IPS DF 6.9 (cell line): ENCODE measurements at regions not wholly inside any gene's neighbourhood (a gene's known extent, or its start where the extent isn't known, plus 50 kb on each side); places are given as distances from the start of the nearest gene placed in this dataset.
"Not testable (repeated sequence)": the region's sequence is repeated elsewhere in the genome, so short reads cannot be mapped to it uniquely, and the experiment has no call there.

Experiments
- DNase-seq: peaks from one replicate; pipeline ENCODE4 v3.0.0-alpha.2; 2013; ENCODE audit warnings: low read depth, low spot score
- H3K27ac ChIP-seq: one replicate; pipeline ENCODE4 v1.5.1; 2013; ENCODE audit warnings: low read length, control low read depth
- H3K27me3 ChIP-seq: 2 replicates; pipeline ENCODE4 v1.6.1; 2013; ENCODE audit warnings: mild to moderate bottlenecking, low read length; ENCODE audit not compliant: control insufficient read depth, insufficient read depth
- H3K36me3 ChIP-seq: 2 replicates; pipeline ENCODE4 v1.6.1; 2013; ENCODE audit warnings: low read length; ENCODE audit not compliant: control insufficient read depth, insufficient read depth
- H3K4me1 ChIP-seq: 2 replicates; pipeline ENCODE4 v1.6.1; 2013; ENCODE audit warnings: low read length; ENCODE audit not compliant: control insufficient read depth, insufficient read depth
- H3K4me3 ChIP-seq: 2 replicates; pipeline ENCODE4 v1.5.1; 2013; ENCODE audit warnings: mild to moderate bottlenecking, low read length
- H3K9me3 ChIP-seq: 2 replicates; pipeline ENCODE4 v1.6.1; 2013; ENCODE audit warnings: low read length, inconsistent platforms; ENCODE audit not compliant: control insufficient read depth, insufficient read depth
- WGBS: extraction: QIAGEN DNeasy Blood & Tissue Kit; methylation state at CpG from one replicate; pipeline ENCODE4 v1.1.7; 2013; ENCODE audit warnings: mixed read lengths, missing lambda C conversion rate; ENCODE audit not compliant: insufficient read length, insufficient coverage; 5-methylcytosine and 5-hydroxymethylcytosine counted together

DNA sequence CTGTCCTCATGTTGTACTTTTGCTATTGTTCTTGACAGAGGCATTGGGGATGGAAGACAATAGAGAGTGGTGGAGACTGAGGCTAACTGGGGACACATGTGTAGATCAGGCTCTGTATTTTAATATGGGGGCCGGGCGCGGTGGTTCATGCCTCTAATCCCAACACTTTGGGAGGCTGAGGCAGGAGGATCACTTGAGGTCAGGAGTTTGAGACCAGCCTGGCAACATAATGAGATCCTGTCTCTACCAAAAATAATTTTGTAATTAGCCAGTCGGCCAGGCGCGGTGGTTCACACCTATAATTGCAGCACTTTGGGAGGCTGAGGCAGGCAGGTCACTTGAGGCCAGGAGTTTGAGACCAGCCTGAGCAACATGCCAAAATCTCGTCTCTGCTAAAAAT lies 72.5 kb upstream of the FOXK1 start:
- not testable (repeated sequence) for H3K9me3 ChIP-seq, H3K27ac ChIP-seq, H3K4me1 ChIP-seq, DNase-seq, H3K36me3 ChIP-seq, H3K27me3 ChIP-seq, H3K4me3 ChIP-seq
- WGBS, result no CpG with 5 or more reads among the region's 7 CpGs

DNA sequence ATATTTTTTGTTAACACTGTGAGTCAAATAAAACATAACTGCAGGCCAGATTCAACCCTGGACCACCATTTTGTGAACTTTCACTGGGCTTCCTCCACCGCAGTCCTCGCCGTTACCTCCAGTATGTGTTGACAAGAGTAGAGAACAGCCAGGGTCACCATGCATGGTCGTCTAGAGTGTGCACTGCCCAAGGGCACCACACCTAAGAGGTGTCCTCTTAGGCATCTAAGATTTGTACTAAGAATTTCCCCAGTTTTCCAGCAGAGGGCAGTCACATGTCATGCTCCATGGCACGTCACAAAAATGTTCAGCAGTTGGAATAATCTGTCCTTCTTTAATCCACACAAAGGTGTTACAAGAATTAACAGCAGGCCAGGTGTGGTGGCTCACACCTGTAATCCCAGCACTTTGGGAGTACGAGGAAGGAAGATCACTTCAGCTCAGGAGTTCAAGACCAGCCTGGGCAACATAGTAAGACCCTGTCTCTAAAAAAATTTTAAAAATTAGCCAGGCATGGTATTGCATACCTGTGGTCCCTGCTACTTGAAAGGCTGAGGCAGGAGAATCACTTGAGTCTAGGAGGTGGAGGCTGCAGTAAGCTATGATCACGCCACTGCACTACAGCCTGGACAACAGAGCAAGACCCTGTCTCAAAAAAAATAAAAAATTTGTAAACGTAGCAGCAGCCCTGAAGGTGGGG lies 71.2 kb upstream of the FOXK1 start:
- DNase-seq, result no peak
- WGBS, result no CpG with 5 or more reads among the region's 8 CpGs

DNA sequence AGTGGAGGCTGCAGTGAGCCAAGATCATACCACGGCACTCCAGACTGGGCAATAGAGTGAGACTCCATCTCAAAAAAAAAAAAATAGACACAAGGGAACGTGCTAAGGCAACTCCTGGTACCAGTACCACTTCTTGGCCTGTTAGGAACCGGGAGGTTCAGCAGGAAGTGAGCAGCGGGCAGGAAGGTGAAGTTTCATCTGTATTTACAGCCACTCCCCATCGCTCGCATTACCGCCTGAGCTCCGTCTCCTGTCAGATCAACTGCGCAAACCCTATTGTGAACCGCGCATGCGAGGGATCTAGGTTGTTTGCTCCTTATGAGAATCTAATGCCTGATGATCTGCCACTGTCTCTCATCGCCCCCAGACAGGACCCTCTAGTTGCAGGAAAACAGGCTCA lies 69.9 kb upstream of the FOXK1 start:
- WGBS, result no CpG with 5 or more reads among the region's 13 CpGs
- H3K4me1 ChIP-seq, result no peaks in the 10 kb centered on the region

More for the DNA sequence above, 71.2 kb upstream of the FOXK1 start:
- H3K9me3 ChIP-seq, result peaks cover 2% of the 10 kb centered on the region
- no peaks in the 10 kb centered on the region for H3K36me3 ChIP-seq
- H3K27me3 ChIP-seq, result no peaks in the 10 kb centered on the region
- no peak overlapping the region for H3K27ac ChIP-seq
- no peak overlapping the region for H3K4me3 ChIP-seq
- no peaks in the 10 kb centered on the region for H3K4me1 ChIP-seq

DNA sequence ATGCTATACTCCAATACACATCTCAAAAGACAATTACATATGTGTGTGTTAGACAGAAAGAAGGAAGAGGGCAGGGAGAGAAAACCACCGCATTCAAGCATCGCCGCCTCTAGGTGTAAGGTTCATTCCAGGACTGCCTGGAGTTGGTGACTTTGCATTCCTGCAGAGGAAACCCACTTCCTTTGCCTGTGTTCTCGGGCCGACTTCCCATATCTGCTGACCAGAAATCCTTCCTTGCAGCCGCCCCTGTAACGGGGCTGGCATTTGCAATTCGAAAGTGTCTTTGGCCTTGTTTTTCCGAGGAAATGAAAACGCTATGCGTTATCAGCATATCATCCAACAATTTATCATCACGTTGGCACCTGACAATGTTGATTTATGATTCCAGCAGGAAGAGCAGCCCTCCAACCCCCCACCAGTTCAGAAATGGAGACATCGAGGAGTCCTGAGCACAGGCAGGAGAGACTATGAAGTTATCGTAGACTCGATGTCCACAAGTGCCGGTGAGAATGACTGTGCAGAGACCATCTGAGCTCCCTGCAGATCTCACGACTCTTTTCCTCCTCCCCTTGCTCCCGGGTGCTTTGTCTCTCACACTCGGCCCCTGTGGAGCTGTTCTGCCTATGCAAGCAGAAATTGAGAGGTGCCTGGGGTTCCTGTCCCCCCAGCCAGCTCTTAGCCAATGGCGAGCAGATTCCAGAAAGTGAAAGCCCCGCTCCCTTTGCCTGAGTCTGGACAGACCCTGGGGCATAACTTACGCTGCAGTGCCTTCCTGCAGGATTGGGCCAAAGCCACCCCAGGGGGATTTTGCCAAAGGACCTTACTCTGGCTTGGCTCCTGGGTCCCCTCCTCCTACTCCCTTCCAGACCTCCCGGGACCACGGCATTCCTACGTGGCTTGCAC lies 68.9 kb upstream of the FOXK1 start:
- DNase-seq, result no peak
- no peaks in the 10 kb centered on the region for H3K27me3 ChIP-seq
- no peaks in the 10 kb centered on the region for H3K4me1 ChIP-seq
- no CpG with 5 or more reads among the region's 25 CpGs for WGBS
- no peak overlapping the region for H3K27ac ChIP-seq
- no peak overlapping the region for H3K4me3 ChIP-seq
- peaks cover 2% of the 10 kb centered on the region for H3K9me3 ChIP-seq
- H3K36me3 ChIP-seq, result no peaks in the 10 kb centered on the region

More for the DNA sequence above, 69.9 kb upstream of the FOXK1 start:
- Histone ChIP-seq H3K27ac (no peak overlapping the region), H3K27me3 (no peaks in the 10 kb centered on the region), H3K4me3 (no peak overlapping the region), H3K36me3 (no peaks in the 10 kb centered on the region), H3K9me3 (peaks cover 2% of the 10 kb centered on the region)
- no peak for DNase-seq

DNA sequence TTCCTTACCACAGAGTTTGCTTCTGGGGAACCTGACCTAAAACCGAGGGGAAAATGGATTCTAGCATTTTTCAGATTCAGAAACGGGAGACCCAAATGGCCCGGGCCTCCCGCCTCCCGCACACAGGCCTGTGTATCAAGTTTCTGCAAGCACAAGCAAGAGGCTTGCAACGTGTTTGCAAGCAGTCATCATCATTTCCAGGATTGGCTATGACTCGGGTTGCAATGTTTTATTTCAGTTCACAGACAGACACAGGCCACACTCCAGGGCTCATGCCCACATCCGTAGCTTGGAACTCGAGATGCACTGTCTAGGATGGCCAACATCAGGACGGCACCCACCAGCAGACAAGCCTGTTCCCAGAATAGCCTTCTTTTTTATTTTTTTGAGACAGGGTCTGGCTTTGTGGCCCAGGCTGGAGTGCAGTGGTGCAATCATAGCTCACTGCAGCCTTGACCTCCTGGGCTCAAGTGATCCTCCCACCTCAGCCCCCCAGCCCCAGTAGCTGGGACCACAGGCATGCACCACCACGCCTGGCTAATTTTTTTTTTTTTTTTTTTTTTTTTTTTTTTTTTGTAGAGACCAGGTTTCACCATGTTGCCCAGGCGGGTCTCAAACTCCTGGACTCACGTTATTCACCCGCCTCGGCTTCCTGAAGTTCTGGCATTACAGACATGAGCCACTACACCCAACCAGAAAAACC lies 68.1 kb upstream of the FOXK1 start:
- no peak overlapping the region for H3K4me3 ChIP-seq

DNA sequence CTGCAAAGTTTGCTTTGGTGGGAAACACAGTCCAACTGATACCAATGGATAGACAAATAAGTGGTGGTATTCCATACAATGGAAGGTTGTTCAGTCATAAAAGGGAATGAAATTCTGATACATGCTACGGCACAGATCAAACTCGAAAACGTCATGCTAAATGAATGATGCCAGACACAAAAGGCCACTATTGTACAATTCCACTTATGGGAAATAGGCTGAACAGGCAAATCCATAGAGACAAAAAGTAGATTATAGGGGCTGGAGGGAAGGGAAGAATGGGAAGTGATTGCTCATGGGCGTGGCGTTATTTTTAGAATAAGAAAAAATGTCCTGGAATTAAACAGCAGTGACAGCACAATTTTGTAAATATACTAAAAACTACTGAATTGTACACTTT lies 66.0 kb upstream of the FOXK1 start:
- Histone ChIP-seq H3K4me1 (no peaks in the 10 kb centered on the region), H3K36me3 (no peaks in the 10 kb centered on the region), H3K27ac (no peak overlapping the region), H3K27me3 (no peaks in the 10 kb centered on the region), H3K4me3 (no peak overlapping the region), H3K9me3 (peaks cover 2% of the 10 kb centered on the region)
- no CpG with 5 or more reads among the region's 5 CpGs for WGBS
- DNase-seq, result no peak

More for the DNA sequence above, 68.1 kb upstream of the FOXK1 start:
- Histone ChIP-seq H3K9me3 (peaks cover 2% of the 10 kb centered on the region), H3K27me3 (no peaks in the 10 kb centered on the region), H3K36me3 (no peaks in the 10 kb centered on the region), H3K4me1 (no peaks in the 10 kb centered on the region), H3K27ac (no peak overlapping the region)
- DNase-seq, result no peak
- whole genome bisulfite sequencing, result no CpG with 5 or more reads among the region's 15 CpGs

DNA sequence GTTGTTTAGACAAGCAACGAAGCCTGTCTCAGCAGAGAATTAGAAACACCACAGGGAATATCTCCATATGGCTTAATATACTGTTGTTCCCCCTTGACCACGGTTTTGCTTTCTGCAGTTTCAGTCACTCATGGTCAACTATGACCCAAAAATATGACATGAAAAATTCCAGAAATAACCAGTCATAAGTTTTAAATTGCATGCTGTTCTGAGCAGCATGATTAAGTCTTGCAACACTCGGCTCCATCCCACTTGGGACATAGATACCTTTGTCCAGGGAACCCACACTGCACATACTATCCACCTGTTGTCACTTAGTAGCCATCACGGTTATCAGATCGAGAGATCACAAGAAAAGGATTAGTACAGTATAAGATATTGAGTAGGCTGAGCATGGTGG lies 60.7 kb upstream of the FOXK1 start:
- no peak for DNase-seq
- Histone ChIP-seq H3K4me3 (no peak overlapping the region), H3K4me1 (no peaks in the 10 kb centered on the region), H3K27ac (no peak overlapping the region), H3K36me3 (no peaks in the 10 kb centered on the region), H3K9me3 (no peaks in the 10 kb centered on the region; the same call in 1 of the 2 replicates), H3K27me3 (no peaks in the 10 kb centered on the region)
- no CpG with 5 or more reads among the region's 5 CpGs for WGBS

DNA sequence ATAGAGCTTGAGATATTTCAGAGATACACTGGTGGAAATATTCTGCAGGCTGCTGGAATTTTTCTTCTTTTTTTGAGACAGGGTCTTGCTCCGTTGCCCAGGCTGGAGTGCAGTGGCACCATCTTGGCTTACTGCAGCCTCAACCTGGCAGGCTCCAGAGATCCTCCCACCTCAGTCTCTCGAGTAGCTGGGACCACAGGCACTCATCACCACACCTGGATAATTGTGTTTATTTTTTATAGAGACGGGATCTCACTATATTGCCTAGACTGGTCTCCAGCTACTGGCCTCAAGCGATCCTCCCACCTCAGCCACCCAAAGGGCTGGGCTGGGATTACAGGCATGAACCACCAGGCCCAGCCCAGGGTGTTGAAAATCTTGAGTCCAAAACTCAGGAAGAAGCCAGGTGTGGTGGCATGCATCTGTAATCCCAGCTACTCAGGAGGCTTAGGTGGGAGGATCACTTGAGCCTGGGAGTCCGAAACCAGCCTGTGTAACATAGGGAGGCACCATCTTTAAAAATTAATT lies 55.7 kb upstream of the FOXK1 start:
- Histone ChIP-seq H3K9me3 (peaks cover 2% of the 10 kb centered on the region), H3K4me1 (no peaks in the 10 kb centered on the region), H3K27ac (no peak overlapping the region), H3K4me3 (no peak overlapping the region), H3K36me3 (no peaks in the 10 kb centered on the region), H3K27me3 (no peaks in the 10 kb centered on the region)
- DNase-seq, result no peak
- no CpG with 5 or more reads among the region's 5 CpGs for WGBS

DNA sequence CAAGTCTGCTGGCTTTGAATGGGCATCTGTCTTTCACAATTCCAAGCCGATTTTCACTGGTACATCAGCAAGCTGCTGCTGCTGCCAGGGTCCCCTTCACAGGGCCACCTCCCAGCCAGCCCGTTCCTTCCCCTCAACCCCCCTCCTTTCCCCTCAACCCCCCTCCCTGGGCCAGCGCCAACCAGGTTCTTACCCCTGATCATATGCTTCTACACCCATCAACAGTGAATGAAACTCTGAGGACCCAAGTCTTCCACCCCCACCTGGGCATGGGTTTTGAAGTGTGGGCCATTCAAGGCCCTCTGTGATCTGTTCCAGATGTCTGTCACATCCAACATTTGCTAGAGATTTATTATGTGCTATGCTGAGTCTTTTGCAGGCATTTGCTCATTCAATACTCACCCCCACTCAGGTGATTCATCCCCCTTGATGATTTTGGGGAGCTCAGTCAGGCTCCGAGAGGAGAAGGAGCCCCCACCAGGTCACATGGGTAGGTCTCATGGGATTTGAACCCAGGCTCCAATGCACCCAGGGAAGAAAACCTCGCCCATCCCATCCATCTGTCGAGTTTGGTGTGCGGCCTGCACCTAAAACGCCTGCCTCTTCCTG lies 52.7 kb upstream of the FOXK1 start:
- Histone ChIP-seq H3K4me3 (no peak overlapping the region), H3K27ac (no peak overlapping the region), H3K36me3 (no peaks in the 10 kb centered on the region), H3K27me3 (no peaks in the 10 kb centered on the region), H3K4me1 (no peaks in the 10 kb centered on the region), H3K9me3 (peaks cover 2% of the 10 kb centered on the region; the same call in 1 of the 2 replicates)
- no CpG with 5 or more reads among the region's 8 CpGs for WGBS
- no peak for DNase-seq
